Pancreas (tissue), 10 donors: ENCODE measurements at regions not wholly inside any gene's neighbourhood (a gene's known extent, or its start where the extent isn't known, plus 50 kb on each side); places are given as distances from the start of the nearest gene placed in this dataset.
A peak's percentile ranks its signal among the peaks of the same experiment; 100 is the strongest.

Experiments used
- ATAC-seq, 4 donors: fragments of 200-7000 bp; cut with Tn5 transposase; one replicate each; pipeline versions ENCODE4 v1.8.0 to v1.9.1; 2020; ENCODE audit warnings: mild to moderate bottlenecking in 4 of 4, moderate library complexity in 4 of 4
- DNase-seq, 6 donors: peaks; one replicate each; pipeline ENCODE4 v3.0.0-alpha.2; 2020
- FAIRE-seq: peaks from 2 replicates; lab custom pipeline; 2012; peaks lifted over from hg19 to GRCh38; lab: Jason Lieb, UNC
- H3K27ac ChIP-seq, 4 donors: fragments of 200-600 bp; sonication (generic); 1 replicate in 3 of 4; 2 replicates in 1 of 4; pipeline versions ENCODE4 v1.5.0 to v1.8.0; 2020
- H3K27me3 ChIP-seq, 4 donors: fragments of 200-600 bp; one replicate each; pipeline ENCODE4 v1.8.0; 2021
- H3K36me3 ChIP-seq, 3 donors: fragments of 200-600 bp; sonication (generic) in 1 of 3; one replicate each; pipeline versions ENCODE4 v1.5.0 to v1.8.0; 2020 to 2021
- H3K4me1 ChIP-seq, 3 donors: fragments of 200-600 bp; one replicate each; pipeline ENCODE4 v1.8.0; 2021
- H3K4me3 ChIP-seq, 4 donors: fragments of 200-600 bp; sonication (generic) in 2 of 4; one replicate each; pipeline versions ENCODE4 v1.5.0 to v1.8.0; 2020 to 2021
- H3K9me3 ChIP-seq, 4 donors: fragments of 200-600 bp; one replicate each; pipeline ENCODE4 v1.8.0; 2021
- CTCF ChIP-seq, 4 donors: fragments of 200-600 bp; sonication (generic) in 3 of 4; IDR thresholded peaks; one replicate each; pipeline versions ENCODE4 v1.5.0 to v1.8.0; 2021; ENCODE audit warnings: antibody characterized with exemption in 4 of 4
- WGBS, 2 donors: extraction: QIAGEN DNeasy Blood & Tissue Kit; methylation state at CpG; one replicate each; pipeline ENCODE4 v1.1.7; 2013; 5-methylcytosine and 5-hydroxymethylcytosine counted together
- intact Hi-C, 3 donors: fragments of 100-400 bp; cut with DNase I; formaldehyde crosslinking; loops; one replicate each; pipeline versions ENCODE4 v1.11.1 to v1.14.2; 2022
- donor health status: healthy with polysubstance abuse.
- donor health status: DM: no; HTN: no; CAD: no; lungs with moderate emphysema.
- donor health status: DM: no; HTN: no; CAD: no.
- donor health status: control.
- donor health status: control.
- donor health status: Bipolar disorder and iron deficiency.
- donor health status: DM: yes; HTN: yes; CAD: no.
- donor health status: DM: no; HTN: no; CAD: no.
- donor health status: DM: no; HTN: no; CAD: no.
- donor health status: DM: yes; HTN: yes; CAD: no.

GRCh38 chr5:104186510-104186909, 623.9 kb upstream of the NUDT12 start:
- intact Hi-C loops = no loop called here

GRCh38 chr5:104186100-104186499, 623.5 kb upstream of the NUDT12 start:
- Histone ChIP-seq H3K4me1 (no peaks in the 10 kb centered on the region), H3K27ac (no peak overlapping the region), H3K4me3 (no peak overlapping the region), H3K27me3 (no peaks in the 10 kb centered on the region), H3K9me3 (no peaks in the 10 kb centered on the region), H3K36me3 (no peaks in the 10 kb centered on the region)
- TF ChIP-seq CTCF (IDR thresholded peaks at IDR 0.05) = no peak
- peak in 2 of 6 donors; percentile 26 to 83 for DNase-seq
- ATAC-seq = peak in 1 of 4 donors; percentile 29
- intact Hi-C loops = no loop called here
- no peak for FAIRE-seq
- whole genome bisulfite sequencing, 2 donors = 73 to 88% methylated on average over 7 of the region's 7 CpGs

More at GRCh38 chr5:104186510-104186909, 623.9 kb upstream of the NUDT12 start:
- Histone ChIP-seq H3K27ac (no peak overlapping the region), H3K4me3 (no peak overlapping the region), H3K4me1 (no peaks in the 10 kb centered on the region), H3K27me3 (no peaks in the 10 kb centered on the region), H3K36me3 (no peaks in the 10 kb centered on the region), H3K9me3 (no peaks in the 10 kb centered on the region)
- WGBS, 2 donors = 84 to 85% methylated on average over 4 of the region's 4 CpGs
- FAIRE-seq (no peak), ATAC-seq (no peak), DNase-seq (no peak)
- no peak for TF ChIP-seq CTCF (IDR thresholded peaks at IDR 0.05)

DNA sequence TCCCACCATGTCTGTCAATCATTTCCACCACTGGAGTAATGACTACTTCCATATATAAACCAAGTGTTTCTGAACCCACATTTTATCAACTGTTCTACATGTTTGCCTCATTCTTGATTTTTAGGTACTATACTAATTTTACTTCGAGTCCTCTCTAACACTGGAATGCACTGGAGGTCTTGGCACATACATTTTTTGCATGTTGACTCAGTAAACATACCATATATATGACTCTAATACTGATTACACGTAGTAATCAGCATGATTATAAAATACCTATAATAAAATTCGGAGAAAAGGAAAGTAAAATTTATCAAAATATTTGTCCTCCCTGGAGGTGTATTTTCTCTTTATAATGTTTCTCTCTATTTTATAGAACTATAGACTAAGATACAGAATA, 621.7 kb upstream of the NUDT12 start:
- no peaks in the 10 kb centered on the region for H3K4me1 ChIP-seq
- no peak for ATAC-seq
- H3K27ac ChIP-seq = no peak overlapping the region
- H3K27me3 ChIP-seq = no peaks in the 10 kb centered on the region
- DNase-seq = no peak
- intact Hi-C loops = no loop called here
- no peak for TF ChIP-seq CTCF (IDR thresholded peaks at IDR 0.05)
- no peaks in the 10 kb centered on the region for H3K9me3 ChIP-seq
- 47 to 59% methylated on average over 3 of the region's 3 CpGs for WGBS, 2 donors
- H3K36me3 ChIP-seq = no peaks in the 10 kb centered on the region
- no peak for FAIRE-seq
- H3K4me3 ChIP-seq = no peak overlapping the region

DNA sequence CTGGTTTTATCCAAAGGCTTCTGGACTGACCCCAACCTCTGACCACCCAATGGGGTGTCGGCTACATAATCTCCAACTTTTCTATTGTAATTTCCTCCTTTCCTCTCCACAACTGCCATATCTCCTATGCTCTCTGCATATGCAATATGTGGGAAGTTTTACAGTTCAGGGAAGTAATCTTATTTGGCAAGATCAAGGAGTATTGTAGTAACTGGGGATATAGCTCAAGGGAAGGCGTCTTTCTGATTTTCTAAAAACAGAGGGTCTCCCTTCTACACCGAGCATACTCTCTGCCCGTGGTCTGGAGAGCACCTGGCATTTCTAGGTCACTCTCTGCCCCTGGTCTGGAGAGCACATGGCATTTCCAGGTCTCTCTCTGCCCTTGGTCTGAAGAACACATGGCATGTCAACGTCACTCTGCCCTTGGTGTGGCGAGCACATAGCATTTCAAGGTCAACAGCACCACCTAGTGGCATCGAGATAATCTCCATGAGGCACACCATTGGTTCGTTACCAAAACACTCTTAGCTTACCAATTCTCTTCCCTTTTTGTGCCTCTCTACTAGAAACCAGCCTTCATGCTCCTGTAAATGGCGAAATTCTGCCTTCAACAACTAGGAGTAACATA, 616.4 kb upstream of the NUDT12 start:
- WGBS, 2 donors = 53 to 62% methylated on average over 9 of the region's 9 CpGs
- intact Hi-C loops = no loop called here

More for the DNA sequence above, 616.4 kb upstream of the NUDT12 start:
- Histone ChIP-seq H3K4me3 (no peak overlapping the region), H3K27me3 (no peaks in the 10 kb centered on the region), H3K4me1 (no peaks in the 10 kb centered on the region), H3K9me3 (no peaks in the 10 kb centered on the region), H3K36me3 (no peaks in the 10 kb centered on the region), H3K27ac (no peak overlapping the region)
- no peak for FAIRE-seq
- peak in 4 of 6 donors; percentile 23 to 36 (median 30) for DNase-seq
- peak; percentile 73 to 86 (median 85) for ATAC-seq
- peak in 1 of 4 donors; percentile 22 for TF ChIP-seq CTCF (IDR thresholded peaks at IDR 0.05)
